ENCODE measurements at regions not wholly inside any gene's neighbourhood (a gene's known extent, or its start where the extent isn't known, plus 50 kb on each side); places are given as distances from the start of the nearest gene placed in this dataset.

- H3K4me1 ChIP-seq (ENCODE audit: insufficient read depth, low read length) = no peaks in the 10 kb centered on the region
- Mint-ChIP-seq H3K36me3 (ENCODE audit: low read depth, unreplicated experiment) (no peaks in the 10 kb centered on the region), H3K9me3 (ENCODE audit: unreplicated experiment) (peaks cover 2% of the 10 kb centered on the region), H3K4me3 (ENCODE audit: unreplicated experiment) (no peak overlapping the region), H3K27me3 (ENCODE audit: low read depth, unreplicated experiment) (no peaks in the 10 kb centered on the region), H3K27ac (ENCODE audit: unreplicated experiment) (no peak overlapping the region), H3K4me1 (ENCODE audit: low read depth, unreplicated experiment) (no peaks in the 10 kb centered on the region)
- no peak overlapping the region for H3K4me3 ChIP-seq (ENCODE audit: insufficient read depth, low read depth, low read length)
- no peaks in the 10 kb centered on the region for H3K79me2 ChIP-seq (ENCODE audit: insufficient read depth, low read length)
- H3K27me3 ChIP-seq (ENCODE audit: insufficient read depth, low read length) = no peaks in the 10 kb centered on the region
- H3K27ac ChIP-seq (ENCODE audit: low read depth, low read length) = no peak overlapping the region
- H2AFZ ChIP-seq (ENCODE audit: low read depth, low read length) = no peak overlapping the region
- H3K4me2 ChIP-seq (ENCODE audit: low read length) = no peak overlapping the region
- H3K9me3 ChIP-seq (ENCODE audit: insufficient read depth, low read depth, low read length) = no peaks in the 10 kb centered on the region
- FAIRE-seq = no peak
- H4K20me1 ChIP-seq (ENCODE audit: insufficient read depth, low read length) = no peaks in the 10 kb centered on the region
- H3K36me3 ChIP-seq (ENCODE audit: insufficient read depth, low read length) = no peaks in the 10 kb centered on the region
- DNase-seq (ENCODE audit: low read depth) = no peak
- TF ChIP-seq CTCF (IDR thresholded peaks at IDR 0.05; ENCODE audit: insufficient read depth, low read depth, low read length) = no peak
- TF ChIP-seq EZH2 (IDR thresholded peaks at IDR 0.05; ENCODE audit: insufficient read depth, low read length) = no peak
- H3K9ac ChIP-seq (ENCODE audit: low read length) = no peak overlapping the region
Measured at GRCh38 chr7:7109934-7110333, 72.4 kb upstream of the C1GALT1 start.

- no peaks in the 10 kb centered on the region for H3K36me3 Mint-ChIP-seq (ENCODE audit: low read depth, unreplicated experiment)
- FAIRE-seq = no peak
- no peaks in the 10 kb centered on the region for H3K9me3 ChIP-seq (ENCODE audit: insufficient read depth, low read depth, low read length)
Measured at GRCh38 chr7:7110706-7111105, 71.6 kb upstream of the C1GALT1 start.

More at GRCh38 chr7:7110706-7111105, 71.6 kb upstream of the C1GALT1 start:
- peaks cover 2% of the 10 kb centered on the region for H3K9me3 Mint-ChIP-seq (ENCODE audit: unreplicated experiment)
- no peak for TF ChIP-seq CTCF (IDR thresholded peaks at IDR 0.05; ENCODE audit: insufficient read depth, low read depth, low read length)
- no peak for TF ChIP-seq EZH2 (IDR thresholded peaks at IDR 0.05; ENCODE audit: insufficient read depth, low read length)
- Histone ChIP-seq H2AFZ (ENCODE audit: low read depth, low read length) (no peak overlapping the region), H3K4me3 (ENCODE audit: insufficient read depth, low read depth, low read length) (no peak overlapping the region), H3K4me1 (ENCODE audit: insufficient read depth, low read length) (no peaks in the 10 kb centered on the region), H3K9ac (ENCODE audit: low read length) (no peak overlapping the region), H3K27ac (ENCODE audit: low read depth, low read length) (no peak overlapping the region), H3K79me2 (ENCODE audit: insufficient read depth, low read length) (no peaks in the 10 kb centered on the region), H3K36me3 (ENCODE audit: insufficient read depth, low read length) (no peaks in the 10 kb centered on the region), H4K20me1 (ENCODE audit: insufficient read depth, low read length) (no peaks in the 10 kb centered on the region), H3K4me2 (ENCODE audit: low read length) (no peak overlapping the region), H3K27me3 (ENCODE audit: insufficient read depth, low read length) (no peaks in the 10 kb centered on the region)
- H3K27ac Mint-ChIP-seq (ENCODE audit: unreplicated experiment) = no peak overlapping the region
- no peaks in the 10 kb centered on the region for H3K4me1 Mint-ChIP-seq (ENCODE audit: low read depth, unreplicated experiment)
- no peak overlapping the region for H3K4me3 Mint-ChIP-seq (ENCODE audit: unreplicated experiment)
- DNase-seq (ENCODE audit: low read depth) = no peak
- no peaks in the 10 kb centered on the region for H3K27me3 Mint-ChIP-seq (ENCODE audit: low read depth, unreplicated experiment)

All from astrocyte (in vitro differentiated cells and primary cell).